ENCODE measurements at regions not wholly inside any gene's neighbourhood (a gene's known extent, or its start where the extent isn't known, plus 50 kb on each side); places are given as distances from the start of the nearest gene placed in this dataset.

DNA sequence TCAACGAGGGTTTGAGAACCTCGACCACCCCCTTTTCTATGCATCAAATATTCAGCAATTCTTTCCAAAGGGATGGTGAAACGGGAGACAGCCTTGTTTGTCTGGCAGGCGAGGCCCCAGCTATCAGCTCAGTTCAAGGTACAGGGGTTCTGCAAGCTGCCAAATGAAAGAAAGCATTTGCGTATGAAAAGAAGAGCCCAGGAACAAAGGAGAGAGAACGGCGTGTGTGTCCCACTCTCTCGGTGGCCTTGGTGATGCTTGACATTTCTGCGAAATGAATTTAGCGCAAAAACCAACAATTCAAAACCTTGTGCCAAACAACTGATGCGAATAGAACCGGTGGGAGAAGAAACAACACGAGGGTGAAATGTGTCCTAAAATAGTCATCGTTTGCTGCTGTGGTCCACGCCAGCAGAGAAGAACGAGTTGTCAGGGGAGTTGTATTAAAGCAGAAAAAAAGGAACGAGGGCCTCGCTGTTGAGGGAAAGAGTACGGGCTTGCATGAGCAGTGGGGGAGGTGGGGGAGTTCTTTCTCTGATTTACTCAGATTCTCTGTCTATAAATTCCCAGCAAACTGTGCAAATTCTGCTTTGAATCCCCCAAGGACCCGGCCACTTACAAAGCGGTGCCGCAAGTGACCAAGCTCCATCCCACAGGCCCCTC, 97.7 kb downstream of the TMEM130 start:
- TF ChIP-seq, protein P1, sequence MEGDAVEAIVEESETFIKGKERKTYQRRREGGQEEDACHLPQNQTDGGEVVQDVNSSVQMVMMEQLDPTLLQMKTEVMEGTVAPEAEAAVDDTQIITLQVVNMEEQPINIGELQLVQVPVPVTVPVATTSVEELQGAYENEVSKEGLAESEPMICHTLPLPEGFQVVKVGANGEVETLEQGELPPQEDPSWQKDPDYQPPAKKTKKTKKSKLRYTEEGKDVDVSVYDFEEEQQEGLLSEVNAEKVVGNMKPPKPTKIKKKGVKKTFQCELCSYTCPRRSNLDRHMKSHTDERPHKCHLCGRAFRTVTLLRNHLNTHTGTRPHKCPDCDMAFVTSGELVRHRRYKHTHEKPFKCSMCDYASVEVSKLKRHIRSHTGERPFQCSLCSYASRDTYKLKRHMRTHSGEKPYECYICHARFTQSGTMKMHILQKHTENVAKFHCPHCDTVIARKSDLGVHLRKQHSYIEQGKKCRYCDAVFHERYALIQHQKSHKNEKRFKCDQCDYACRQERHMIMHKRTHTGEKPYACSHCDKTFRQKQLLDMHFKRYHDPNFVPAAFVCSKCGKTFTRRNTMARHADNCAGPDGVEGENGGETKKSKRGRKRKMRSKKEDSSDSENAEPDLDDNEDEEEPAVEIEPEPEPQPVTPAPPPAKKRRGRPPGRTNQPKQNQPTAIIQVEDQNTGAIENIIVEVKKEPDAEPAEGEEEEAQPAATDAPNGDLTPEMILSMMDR (conservative IDR thresholded peaks at IDR 0.05), result no peak
- no peak for TF ChIP-seq ZFX (IDR thresholded peaks at IDR 0.05)
